ENCODE measurements at regions not wholly inside any gene's neighbourhood (a gene's known extent, or its start where the extent isn't known, plus 50 kb on each side); places are given as distances from the start of the nearest gene placed in this dataset.

- DNase-seq = no peak
- H3K27me3 ChIP-seq = no peaks in the 10 kb centered on the region
- H3K27ac ChIP-seq = no peak overlapping the region
- TF ChIP-seq POLR2A (IDR thresholded peaks at IDR 0.05) (no peak), POLR2AphosphoS5 (IDR thresholded peaks at IDR 0.05) (no peak), EP300 (IDR thresholded peaks at IDR 0.05) (no peak)
- TF ChIP-seq, protein P1, sequence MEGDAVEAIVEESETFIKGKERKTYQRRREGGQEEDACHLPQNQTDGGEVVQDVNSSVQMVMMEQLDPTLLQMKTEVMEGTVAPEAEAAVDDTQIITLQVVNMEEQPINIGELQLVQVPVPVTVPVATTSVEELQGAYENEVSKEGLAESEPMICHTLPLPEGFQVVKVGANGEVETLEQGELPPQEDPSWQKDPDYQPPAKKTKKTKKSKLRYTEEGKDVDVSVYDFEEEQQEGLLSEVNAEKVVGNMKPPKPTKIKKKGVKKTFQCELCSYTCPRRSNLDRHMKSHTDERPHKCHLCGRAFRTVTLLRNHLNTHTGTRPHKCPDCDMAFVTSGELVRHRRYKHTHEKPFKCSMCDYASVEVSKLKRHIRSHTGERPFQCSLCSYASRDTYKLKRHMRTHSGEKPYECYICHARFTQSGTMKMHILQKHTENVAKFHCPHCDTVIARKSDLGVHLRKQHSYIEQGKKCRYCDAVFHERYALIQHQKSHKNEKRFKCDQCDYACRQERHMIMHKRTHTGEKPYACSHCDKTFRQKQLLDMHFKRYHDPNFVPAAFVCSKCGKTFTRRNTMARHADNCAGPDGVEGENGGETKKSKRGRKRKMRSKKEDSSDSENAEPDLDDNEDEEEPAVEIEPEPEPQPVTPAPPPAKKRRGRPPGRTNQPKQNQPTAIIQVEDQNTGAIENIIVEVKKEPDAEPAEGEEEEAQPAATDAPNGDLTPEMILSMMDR (IDR thresholded peaks at IDR 0.05) = no peak
- no peaks in the 10 kb centered on the region for H3K9me3 ChIP-seq
- intact Hi-C loops (cut with DNase I; ENCODE audit: low total_unique reads) = no loop called here
- H3K4me3 ChIP-seq = no peak overlapping the region
- H3K4me1 ChIP-seq = peaks cover 0 to 6% (median 2%) of the 10 kb centered on the region in 4 donors
- 89 to 100% (median 95%) methylated on average over 1 of the region's 1 CpG for WGBS, 5 donors
- H3K36me3 ChIP-seq = no peaks in the 10 kb centered on the region
These were observed 204.4 kb upstream of the DMRT1 start for GRCh38 chr9:636931-637591.

- 57 to 79% (median 64%) methylated on average over 3 of the region's 3 CpGs for WGBS, 5 donors
- H3K36me3 ChIP-seq = no peaks in the 10 kb centered on the region
- no peak for DNase-seq
- H3K4me1 ChIP-seq = peaks cover 0 to 15% (median 6%) of the 10 kb centered on the region in 4 donors
- no peaks in the 10 kb centered on the region for H3K27me3 ChIP-seq
- TF ChIP-seq EP300 (IDR thresholded peaks at IDR 0.05) = no peak
- no peak for TF ChIP-seq POLR2A (IDR thresholded peaks at IDR 0.05)
- TF ChIP-seq, protein P1 (IDR thresholded peaks at IDR 0.05) = no peak
- TF ChIP-seq POLR2AphosphoS5 (IDR thresholded peaks at IDR 0.05) = no peak
- H3K4me3 ChIP-seq = no peak overlapping the region
- no peak overlapping the region for H3K27ac ChIP-seq
- intact Hi-C loops (cut with DNase I; ENCODE audit: low total_unique reads) = no loop called here
- H3K9me3 ChIP-seq = no peaks in the 10 kb centered on the region
These were observed 203.3 kb upstream of the DMRT1 start for GRCh38 chr9:638152-638551.

DNA sequence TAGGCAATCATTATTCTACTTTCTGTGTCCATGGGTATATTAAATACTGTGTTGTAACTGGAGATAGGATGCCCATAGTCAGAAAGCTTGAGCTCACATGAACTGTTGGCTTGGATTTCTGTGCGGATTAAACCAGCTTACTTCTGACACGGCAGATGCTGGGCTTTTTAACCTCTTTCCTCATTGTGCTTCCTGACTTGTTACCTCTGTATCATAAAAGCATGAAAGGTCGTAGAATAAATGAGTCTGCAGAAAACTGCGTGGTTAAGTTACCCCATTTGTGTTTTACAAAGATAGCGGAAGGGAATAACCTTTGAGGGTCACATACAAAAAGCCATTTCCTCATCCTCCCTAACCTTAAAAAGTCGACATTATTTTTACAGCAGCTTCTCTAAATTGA is 199.5 kb upstream of the DMRT1 start:
- peak in 1 of 2 donors; percentile 54 for DNase-seq
- peaks cover 0 to 15% (median 6%) of the 10 kb centered on the region in 4 donors for H3K4me1 ChIP-seq
- no peaks in the 10 kb centered on the region for H3K36me3 ChIP-seq
- no peaks in the 10 kb centered on the region for H3K27me3 ChIP-seq
- WGBS, 5 donors = 28 to 35% (median 33%) methylated on average over 6 of the region's 6 CpGs
- intact Hi-C loops (cut with DNase I; ENCODE audit: low total_unique reads) = no loop called here
- no peak overlapping the region for H3K4me3 ChIP-seq
- peak overlapping the region in 3 of 5 donors; percentile 32 to 54 (median 35) for H3K27ac ChIP-seq
- no peaks in the 10 kb centered on the region for H3K9me3 ChIP-seq
- TF ChIP-seq EP300 (IDR thresholded peaks at IDR 0.05) (no peak), POLR2AphosphoS5 (IDR thresholded peaks at IDR 0.05) (no peak), POLR2A (IDR thresholded peaks at IDR 0.05) (no peak)
- TF ChIP-seq, protein P1 (IDR thresholded peaks at IDR 0.05) = no peak

GRCh38 chr9:643966-644365 is 197.5 kb upstream of the DMRT1 start:
- H3K27me3 ChIP-seq = no peaks in the 10 kb centered on the region
- no peak overlapping the region for H3K27ac ChIP-seq
- no peaks in the 10 kb centered on the region for H3K9me3 ChIP-seq
- DNase-seq = no peak
- TF ChIP-seq, protein P1 (IDR thresholded peaks at IDR 0.05) = no peak
- TF ChIP-seq POLR2A (IDR thresholded peaks at IDR 0.05) (no peak), POLR2AphosphoS5 (IDR thresholded peaks at IDR 0.05) (no peak), EP300 (IDR thresholded peaks at IDR 0.05) (no peak)
- H3K4me3 ChIP-seq = no peak overlapping the region
- 94 to 97% (median 97%) methylated on average over 5 of the region's 5 CpGs for WGBS, 5 donors
- intact Hi-C loops (cut with DNase I; ENCODE audit: low total_unique reads) = no loop called here
- H3K4me1 ChIP-seq = peaks cover 0 to 18% (median 6%) of the 10 kb centered on the region in 4 donors
- H3K36me3 ChIP-seq = no peaks in the 10 kb centered on the region
